GM13976 (cell line): ENCODE measurements at regions not wholly inside any gene's neighbourhood (a gene's known extent, or its start where the extent isn't known, plus 50 kb on each side); places are given as distances from the start of the nearest gene placed in this dataset.

Source experiments
- DNase-seq: peaks from one replicate; pipeline ENCODE4 v3.0.0; 2012; ENCODE audit warnings: low spot score
- CTCF ChIP-seq: IDR thresholded peaks from 2 replicates; pipeline ENCODE4 v1.5.1; 2012; ENCODE audit warnings: borderline replicate concordance, mild to moderate bottlenecking; ENCODE audit not compliant: insufficient read depth; ENCODE audit errors: extremely low read depth, missing control alignments, control extremely low read depth
- in situ Hi-C: fragments of 300-500 bp; cut with MboI; formaldehyde crosslinking; loops from one replicate; pipeline ENCODE4 v1.12.0; 2022; ENCODE audit warnings: low sequenced_read_pairs, mixed read lengths, inconsistent platforms; ENCODE audit not compliant: unreplicated experiment

GRCh38 chr1:5108740-5109139 lies 454.3 kb downstream of the AJAP1 start:
- TF ChIP-seq CTCF = no peak
- in situ Hi-C loops = no loop called here
- DNase-seq = no peak

GRCh38 chr1:5105744-5106143 lies 451.3 kb downstream of the AJAP1 start:
- no peak for TF ChIP-seq CTCF
- in situ Hi-C loops = no loop called here
- DNase-seq = no peak

GRCh38 chr1:5099558-5099957 lies 445.1 kb downstream of the AJAP1 start:
- TF ChIP-seq CTCF = no peak
- in situ Hi-C loops = no loop called here
- DNase-seq = no peak

- DNase-seq = no peak
- in situ Hi-C loops = no loop called here
- no peak for TF ChIP-seq CTCF
Observed at GRCh38 chr1:5098981-5099385, 444.6 kb downstream of the AJAP1 start.

- TF ChIP-seq CTCF = no peak
- no peak for DNase-seq
- in situ Hi-C loops = no loop called here
Observed at GRCh38 chr1:5093042-5093441, 438.6 kb downstream of the AJAP1 start.

- DNase-seq = no peak
- in situ Hi-C loops = no loop called here
- no peak for TF ChIP-seq CTCF
Observed at GRCh38 chr1:5084676-5085075, 430.3 kb downstream of the AJAP1 start.

GRCh38 chr1:5067246-5067645 lies 412.8 kb downstream of the AJAP1 start:
- no peak for TF ChIP-seq CTCF
- no peak for DNase-seq
- in situ Hi-C loops = no loop called here
